GM06990 (cell line): ENCODE measurements at regions not wholly inside any gene's neighbourhood (a gene's known extent, or its start where the extent isn't known, plus 50 kb on each side); places are given as distances from the start of the nearest gene placed in this dataset.

ENCODE experiments used
- DNase-seq: peaks from one replicate; pipeline ENCODE4 v3.0.0-alpha.2; 2011; ENCODE audit not compliant: insufficient read length; ENCODE audit errors: extremely low read depth
- H3K27me3 ChIP-seq: replicated peaks from 2 replicates; pipeline ENCODE4 v1.6.0; 2011; ENCODE audit warnings: low read length; ENCODE audit not compliant: control insufficient read depth, insufficient read depth
- H3K36me3 ChIP-seq: 2 replicates; pipeline ENCODE4 v1.5.1; 2011; ENCODE audit warnings: low read length; ENCODE audit not compliant: control insufficient read depth, insufficient read depth
- H3K4me3 ChIP-seq: replicated peaks from 2 replicates; pipeline ENCODE4 v1.5.1; 2011; ENCODE audit warnings: low read depth, mild to moderate bottlenecking, control low read depth, low read length
- TF ChIP-seq, protein P1 (sequence below): IDR thresholded peaks from 2 replicates; pipeline ENCODE4 v1.5.1; 2011; ENCODE audit warnings: low read length, control low read depth, mild to moderate bottlenecking, inconsistent platforms; ENCODE audit not compliant: insufficient read depth, poor library complexity, severe bottlenecking

GRCh38 chr11:104339380-104339831 is 175.5 kb upstream of the PDGFD start:
- TF ChIP-seq, protein P1, sequence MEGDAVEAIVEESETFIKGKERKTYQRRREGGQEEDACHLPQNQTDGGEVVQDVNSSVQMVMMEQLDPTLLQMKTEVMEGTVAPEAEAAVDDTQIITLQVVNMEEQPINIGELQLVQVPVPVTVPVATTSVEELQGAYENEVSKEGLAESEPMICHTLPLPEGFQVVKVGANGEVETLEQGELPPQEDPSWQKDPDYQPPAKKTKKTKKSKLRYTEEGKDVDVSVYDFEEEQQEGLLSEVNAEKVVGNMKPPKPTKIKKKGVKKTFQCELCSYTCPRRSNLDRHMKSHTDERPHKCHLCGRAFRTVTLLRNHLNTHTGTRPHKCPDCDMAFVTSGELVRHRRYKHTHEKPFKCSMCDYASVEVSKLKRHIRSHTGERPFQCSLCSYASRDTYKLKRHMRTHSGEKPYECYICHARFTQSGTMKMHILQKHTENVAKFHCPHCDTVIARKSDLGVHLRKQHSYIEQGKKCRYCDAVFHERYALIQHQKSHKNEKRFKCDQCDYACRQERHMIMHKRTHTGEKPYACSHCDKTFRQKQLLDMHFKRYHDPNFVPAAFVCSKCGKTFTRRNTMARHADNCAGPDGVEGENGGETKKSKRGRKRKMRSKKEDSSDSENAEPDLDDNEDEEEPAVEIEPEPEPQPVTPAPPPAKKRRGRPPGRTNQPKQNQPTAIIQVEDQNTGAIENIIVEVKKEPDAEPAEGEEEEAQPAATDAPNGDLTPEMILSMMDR, result no peak
- Histone ChIP-seq H3K4me3 (no peak overlapping the region), H3K36me3 (no peaks in the 10 kb centered on the region), H3K27me3 (no peaks in the 10 kb centered on the region)
- no peak for DNase-seq

- no peak for DNase-seq
- Histone ChIP-seq H3K27me3 (no peaks in the 10 kb centered on the region), H3K36me3 (no peaks in the 10 kb centered on the region), H3K4me3 (no peak overlapping the region)
- TF ChIP-seq, protein P1, result no peak
These were observed 174.2 kb upstream of the PDGFD start for GRCh38 chr11:104338186-104338585.

GRCh38 chr11:104337273-104337672 is 173.3 kb upstream of the PDGFD start:
- TF ChIP-seq, protein P1, result no peak
- no peaks in the 10 kb centered on the region for H3K27me3 ChIP-seq
- no peak overlapping the region for H3K4me3 ChIP-seq
- no peaks in the 10 kb centered on the region for H3K36me3 ChIP-seq
- no peak for DNase-seq

DNA sequence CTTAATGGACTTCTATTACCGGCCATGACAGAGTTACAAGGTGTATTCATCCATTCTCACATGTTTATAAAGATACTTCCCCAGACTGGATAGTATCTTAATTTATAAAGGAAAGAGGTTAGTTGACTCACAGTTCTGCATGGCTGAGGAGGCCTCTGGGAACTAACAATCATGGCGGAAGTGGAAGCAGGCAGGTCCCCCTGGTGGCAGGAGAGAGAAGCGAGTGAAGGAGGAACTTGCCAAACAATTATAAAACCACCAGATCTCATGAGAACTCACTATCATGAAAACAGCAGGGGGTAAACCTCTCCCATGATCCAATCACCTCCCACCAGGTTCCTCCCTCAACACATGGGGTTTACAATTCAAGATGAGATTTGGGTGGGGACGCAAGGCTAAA is 170.0 kb upstream of the PDGFD start:
- TF ChIP-seq, protein P1, result peak; percentile 56
- no peaks in the 10 kb centered on the region for H3K27me3 ChIP-seq
- H3K36me3 ChIP-seq, result no peaks in the 10 kb centered on the region
- DNase-seq, result no peak
- no peak overlapping the region for H3K4me3 ChIP-seq

DNA sequence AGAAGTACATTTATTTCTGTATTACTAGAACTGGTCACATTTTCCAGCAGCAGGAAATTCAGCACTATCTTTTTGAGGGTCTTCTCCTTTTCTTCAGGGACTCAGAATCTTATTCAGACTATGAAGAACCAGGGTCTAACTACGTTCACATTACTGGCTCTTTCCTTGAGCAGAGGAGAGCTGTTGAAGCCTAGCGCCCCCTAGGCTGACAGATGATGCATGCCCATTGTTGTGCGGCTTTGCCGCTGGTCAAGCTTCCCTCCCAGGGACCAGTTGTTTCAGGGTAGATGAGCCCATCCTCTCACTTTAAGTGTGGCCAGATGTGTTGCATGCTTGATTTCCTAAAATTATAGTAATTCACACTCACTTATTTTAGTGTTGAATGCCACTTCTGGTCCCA is 168.2 kb upstream of the PDGFD start:
- no peak for DNase-seq
- H3K27me3 ChIP-seq, result no peaks in the 10 kb centered on the region
- no peaks in the 10 kb centered on the region for H3K36me3 ChIP-seq
- TF ChIP-seq, protein P1, result peak; percentile 69
- no peak overlapping the region for H3K4me3 ChIP-seq

DNA sequence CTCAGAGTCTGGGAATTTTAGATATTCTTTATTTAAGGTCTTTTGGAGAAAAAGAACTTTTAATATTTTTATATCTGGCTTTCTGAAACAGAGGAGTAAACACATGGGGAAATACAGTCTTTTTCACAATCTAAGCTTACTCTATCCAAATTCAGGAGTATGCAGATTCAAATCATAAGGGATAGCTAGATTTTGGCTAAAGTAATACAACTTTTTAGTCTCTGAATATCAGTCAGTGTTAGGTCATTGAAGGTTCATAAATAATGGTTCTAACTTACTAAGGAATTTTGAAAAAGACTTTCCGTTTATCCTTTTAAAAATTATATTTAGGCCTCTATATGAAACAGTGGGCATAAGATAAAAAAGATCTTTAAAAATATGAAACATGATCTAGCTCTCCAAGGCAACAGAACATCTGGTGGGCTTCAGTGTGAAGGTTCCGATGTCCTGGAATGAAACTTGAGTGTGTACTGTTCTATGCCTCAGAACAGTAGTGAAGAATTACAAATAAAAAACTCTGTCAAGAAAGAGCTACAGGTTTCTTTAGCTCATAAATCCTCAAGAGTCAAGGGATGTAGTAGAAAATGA is 165.2 kb upstream of the PDGFD start:
- no peak overlapping the region for H3K4me3 ChIP-seq
- H3K36me3 ChIP-seq, result no peaks in the 10 kb centered on the region
- no peaks in the 10 kb centered on the region for H3K27me3 ChIP-seq
- no peak for DNase-seq
- TF ChIP-seq, protein P1, result no peak
